HepG2 (cell line): ENCODE measurements at regions not wholly inside any gene's neighbourhood (a gene's known extent, or its start where the extent isn't known, plus 50 kb on each side); places are given as distances from the start of the nearest gene placed in this dataset.

Experiments
- ATAC-seq: fragments of 200-7000 bp; cut with Tn5 transposase; 3 replicates; pipeline ENCODE4 v1.9.1; 2020; ENCODE audit warnings: mild to moderate bottlenecking, moderate library complexity
- BruUV-seq: library from RNA; stranded (reverse); fragments of 400-500 nt; replicated peaks from 2 replicates; lab custom pipeline; 2021; lab: Mats Ljungman, UMichigan
- CTCF ChIA-PET: fragments of 300-600 bp; formaldehyde crosslinking; extraction: SDS; loops from one replicate; lab custom pipeline; 2021; ENCODE audit warnings: low total read pairs, inconsistent platforms, low intra/inter-chr PET ratio; lab: Yijun Ruan, JAX
- POLR2A ChIA-PET: fragments of 350-600 bp; sonication (Branson Sonifier 250); formaldehyde crosslinking; loops from one replicate; lab custom pipeline; 2020; ENCODE audit warnings: antibody characterized with exemption, inconsistent platforms; lab: Yijun Ruan, JAX
- DNase-seq: peaks from one replicate; pipeline ENCODE4 v3.0.0-alpha.2; 2015; ENCODE audit warnings: low spot score
- FAIRE-seq: peaks from 3 replicates; lab custom pipeline; 2011; peaks lifted over from hg19 to GRCh38; lab: Jason Lieb, UNC
- H2AFZ ChIP-seq: one replicate; pipeline ENCODE4 v1.6.1; 2011; ENCODE audit warnings: low read length, inconsistent platforms
- H3K27ac ChIP-seq: fragments of 300-600 bp; 3 replicates; pipeline ENCODE4 v1.8.0; 2011; ENCODE audit warnings: mixed run types, mild to moderate bottlenecking, mixed read lengths, low read length, inconsistent platforms; ENCODE audit not compliant: insufficient read depth; ENCODE audit errors: extremely low read length
- H3K27me3 ChIP-seq, 2 experiments: fragments of 200-600 bp in 1 of 2; 2 replicates in 1 of 2; 3 replicates in 1 of 2; pipeline versions ENCODE4 v1.6.0 to v1.8.0; 2011; ENCODE audit warnings: low read length in 2 of 2, mild to moderate bottlenecking in 2 of 2, moderate library complexity in 2 of 2, inconsistent platforms in 1 of 2; ENCODE audit not compliant: insufficient read depth in 2 of 2, control insufficient read depth in 1 of 2
- H3K36me3 ChIP-seq, 2 experiments: fragments of 200-600 bp in 1 of 2; replicated peaks in 1 of 2; 2 replicates in 1 of 2; 3 replicates in 1 of 2; pipeline versions ENCODE4 v1.5.1 to v1.8.0; 2011; ENCODE audit warnings: low read length in 2 of 2, inconsistent platforms in 1 of 2; ENCODE audit not compliant: insufficient read depth in 2 of 2, control insufficient read depth in 1 of 2
- H3K4me1 ChIP-seq: 2 replicates; pipeline ENCODE4 v1.5.1; 2012; ENCODE audit warnings: low read length, inconsistent platforms; ENCODE audit not compliant: insufficient read depth
- H3K4me2 ChIP-seq: 2 replicates; pipeline ENCODE4 v1.6.0; 2011; ENCODE audit warnings: low read depth, low read length, inconsistent platforms
- H3K4me3 ChIP-seq, 3 experiments: fragments of 200-600 bp in 1 of 3; sonication (generic), shearing (Covaris generic) in 1 of 3; replicated peaks in 1 of 3; 2 replicates each; pipeline ENCODE4 v1.5.1; 2011 to 2016; ENCODE audit warnings: low read length in 3 of 3, inconsistent platforms in 2 of 3, low read depth in 2 of 3, mild to moderate bottlenecking in 2 of 3, control low read depth in 1 of 3, mixed read lengths in 1 of 3; ENCODE audit not compliant: insufficient read depth in 1 of 3
- H3K79me2 ChIP-seq: one replicate; pipeline ENCODE4 v1.6.1; 2011; ENCODE audit warnings: low read length, inconsistent platforms; ENCODE audit not compliant: insufficient read depth
- H3K9ac ChIP-seq: 2 replicates; pipeline ENCODE4 v1.6.0; 2011; ENCODE audit warnings: mild to moderate bottlenecking, low read depth, low read length, inconsistent platforms; ENCODE audit not compliant: insufficient read depth
- H3K9me3 ChIP-seq: 2 replicates; pipeline ENCODE4 v1.5.1; 2012; ENCODE audit warnings: mild to moderate bottlenecking, low read length
- H4K20me1 ChIP-seq: 2 replicates; pipeline ENCODE4 v1.6.0; 2011; ENCODE audit warnings: inconsistent platforms, mild to moderate bottlenecking, low read length, moderate library complexity; ENCODE audit not compliant: insufficient read depth
- BRD4 ChIP-seq: sonication (generic); formaldehyde crosslinking; IDR thresholded peaks from 2 replicates; pipeline ENCODE4 v1.4.0; 2020; ENCODE audit warnings: missing genetic modification reagents
- DPF2 ChIP-seq: sonication (generic); formaldehyde crosslinking; IDR thresholded peaks from 2 replicates; pipeline ENCODE4 v1.4.0; 2020; ENCODE audit warnings: mild to moderate bottlenecking, low read depth, missing genetic modification reagents, borderline replicate concordance
- RBM39 ChIP-seq: fragments of 200-400 bp; formaldehyde crosslinking; IDR thresholded peaks from one replicate; pipeline ENCODE4 v1.6.1; 2018; ENCODE audit warnings: antibody characterized with exemption, mild to moderate bottlenecking, low read depth, low read length; ENCODE audit not compliant: poor library complexity, severe bottlenecking
- SAFB2 ChIP-seq: sonication (generic); formaldehyde crosslinking; IDR thresholded peaks from 2 replicates; pipeline ENCODE4 v1.5.1; 2020; ENCODE audit warnings: missing genetic modification reagents, low read depth, mild to moderate bottlenecking, borderline replicate concordance
- SMARCE1 ChIP-seq: fragments of 450-650 bp; IDR thresholded peaks from 2 replicates; pipeline ENCODE4 v1.6.1; 2017; ENCODE audit warnings: borderline replicate concordance
- ZFP1 ChIP-seq: IDR thresholded peaks from 2 replicates; pipeline ENCODE4 v1.6.1; 2016
- ZNF160 ChIP-seq: sonication (generic); formaldehyde crosslinking; IDR thresholded peaks from 2 replicates; pipeline ENCODE4 v1.8.0; 2022; ENCODE audit warnings: mild to moderate bottlenecking, inconsistent platforms, missing genetic modification reagents
- ZNF44 ChIP-seq: sonication (generic); formaldehyde crosslinking; IDR thresholded peaks from 2 replicates; pipeline ENCODE4 v1.5.1; 2020; ENCODE audit warnings: mild to moderate bottlenecking, missing genetic modification reagents
- ZZZ3 ChIP-seq: sonication (generic); formaldehyde crosslinking; IDR thresholded peaks from 2 replicates; pipeline ENCODE4 v1.4.0; 2020; ENCODE audit warnings: missing genetic modification reagents, mild to moderate bottlenecking, borderline replicate concordance
- WGBS: methylation state at CpG from one replicate; pipeline ENCODE4 v1.1.6; 2017; ENCODE audit warnings: low lambda C conversion rate; 5-methylcytosine and 5-hydroxymethylcytosine counted together
- in situ Hi-C: cut with HindIII; loops from 2 replicates; pipeline ENCODE4 v1.10.0; 2017; ENCODE audit warnings: low pct_unique_long_range_greater_than_20kb; ENCODE audit not compliant: extremely low pct_ligation_motif_present
- intact Hi-C: fragments of 100-400 bp; cut with micrococcal nuclease; formaldehyde crosslinking; loops from one replicate; pipeline ENCODE4 v1.10.0; 2022; ENCODE audit not compliant: unreplicated experiment
- TF ChIP-seq, protein P1 (sequence below): sonication (generic); formaldehyde crosslinking; IDR thresholded peaks from 2 replicates; pipeline ENCODE4 v1.4.0; 2020; ENCODE audit warnings: missing genetic modification reagents
- TF ChIP-seq, protein P2 (sequence below): sonication (generic); formaldehyde crosslinking; IDR thresholded peaks from 2 replicates; pipeline ENCODE4 v1.8.0; 2022; ENCODE audit warnings: missing genetic modification reagents, mild to moderate bottlenecking, moderate library complexity, borderline replicate concordance

DNA sequence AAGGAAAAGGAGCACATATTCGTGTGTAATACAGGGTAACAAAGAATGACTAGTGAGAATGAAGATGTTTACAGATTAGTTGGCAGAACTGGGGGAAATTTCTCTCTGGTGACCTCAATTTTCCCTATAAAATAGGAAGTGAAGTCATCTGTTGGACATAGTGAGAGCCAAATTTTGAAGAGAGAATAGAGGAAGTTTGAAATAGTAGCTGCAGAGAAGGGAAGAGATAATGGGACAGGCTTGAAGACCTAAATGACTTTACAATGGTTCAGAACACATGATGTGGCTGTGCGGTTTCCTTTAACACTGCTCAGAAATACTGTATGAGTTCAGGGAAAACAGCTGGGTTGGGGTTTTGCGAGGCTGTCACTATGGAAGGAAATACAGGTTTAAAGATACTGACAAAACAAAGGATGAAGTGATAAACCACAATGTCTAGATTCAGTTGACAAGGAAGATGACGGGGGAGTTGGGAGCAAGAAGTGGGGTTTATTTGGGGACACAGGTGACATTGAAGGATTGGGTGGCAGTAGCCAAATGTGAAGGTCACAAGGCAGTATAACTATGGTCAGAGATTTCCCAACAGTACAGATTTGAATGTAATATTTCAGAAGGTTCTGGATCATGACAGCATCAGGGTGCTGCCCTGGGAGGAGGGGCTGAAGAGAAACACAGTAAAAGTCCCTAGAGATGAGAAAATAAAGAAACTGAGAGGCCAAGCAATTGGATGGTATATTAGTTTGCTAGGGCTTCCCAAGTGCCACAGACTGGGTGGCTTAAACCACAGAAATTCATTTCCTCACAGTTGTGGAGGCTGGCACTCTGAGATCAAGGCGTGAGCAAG, 82.6 kb upstream of the TANK start:
- no peak for DNase-seq
- no peak overlapping the region for H3K27ac ChIP-seq
- H3K36me3 ChIP-seq, result no peaks in the 10 kb centered on the region
- WGBS, result 42% methylated on average over 5 of the region's 5 CpGs
- FAIRE-seq, result no peak
- no peak overlapping the region for H3K9ac ChIP-seq
- no peaks in the 10 kb centered on the region for H3K4me1 ChIP-seq
- no peak overlapping the region for H3K4me2 ChIP-seq
- no peaks in the 10 kb centered on the region; a peak in 1 of 5 replicates for H3K27me3 ChIP-seq
- H2AFZ ChIP-seq, result no peak overlapping the region
- H4K20me1 ChIP-seq, result no peaks in the 10 kb centered on the region
- BruUV-seq, result no TSS peak
- TF ChIP-seq DPF2 (no peak), ZNF44 (CRISPR knock-in tag) (no peak), ZZZ3 (CRISPR knock-in tag) (no peak), RBM39 (no peak), SMARCE1 (no peak), SAFB2 (CRISPR knock-in tag) (no peak), ZNF160 (no peak), BRD4 (CRISPR knock-in tag) (no peak), ZFP1 (CRISPR knock-in tag) (no peak)
- TF ChIP-seq, protein P1, sequence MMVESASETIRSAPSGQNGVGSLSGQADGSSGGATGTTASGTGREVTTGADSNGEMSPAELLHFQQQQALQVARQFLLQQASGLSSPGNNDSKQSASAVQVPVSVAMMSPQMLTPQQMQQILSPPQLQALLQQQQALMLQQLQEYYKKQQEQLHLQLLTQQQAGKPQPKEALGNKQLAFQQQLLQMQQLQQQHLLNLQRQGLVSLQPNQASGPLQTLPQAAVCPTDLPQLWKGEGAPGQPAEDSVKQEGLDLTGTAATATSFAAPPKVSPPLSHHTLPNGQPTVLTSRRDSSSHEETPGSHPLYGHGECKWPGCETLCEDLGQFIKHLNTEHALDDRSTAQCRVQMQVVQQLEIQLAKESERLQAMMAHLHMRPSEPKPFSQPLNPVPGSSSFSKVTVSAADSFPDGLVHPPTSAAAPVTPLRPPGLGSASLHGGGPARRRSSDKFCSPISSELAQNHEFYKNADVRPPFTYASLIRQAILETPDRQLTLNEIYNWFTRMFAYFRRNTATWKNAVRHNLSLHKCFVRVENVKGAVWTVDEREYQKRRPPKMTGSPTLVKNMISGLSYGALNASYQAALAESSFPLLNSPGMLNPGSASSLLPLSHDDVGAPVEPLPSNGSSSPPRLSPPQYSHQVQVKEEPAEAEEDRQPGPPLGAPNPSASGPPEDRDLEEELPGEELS (CRISPR knock-in tag), result no peak
- TF ChIP-seq, protein P2, sequence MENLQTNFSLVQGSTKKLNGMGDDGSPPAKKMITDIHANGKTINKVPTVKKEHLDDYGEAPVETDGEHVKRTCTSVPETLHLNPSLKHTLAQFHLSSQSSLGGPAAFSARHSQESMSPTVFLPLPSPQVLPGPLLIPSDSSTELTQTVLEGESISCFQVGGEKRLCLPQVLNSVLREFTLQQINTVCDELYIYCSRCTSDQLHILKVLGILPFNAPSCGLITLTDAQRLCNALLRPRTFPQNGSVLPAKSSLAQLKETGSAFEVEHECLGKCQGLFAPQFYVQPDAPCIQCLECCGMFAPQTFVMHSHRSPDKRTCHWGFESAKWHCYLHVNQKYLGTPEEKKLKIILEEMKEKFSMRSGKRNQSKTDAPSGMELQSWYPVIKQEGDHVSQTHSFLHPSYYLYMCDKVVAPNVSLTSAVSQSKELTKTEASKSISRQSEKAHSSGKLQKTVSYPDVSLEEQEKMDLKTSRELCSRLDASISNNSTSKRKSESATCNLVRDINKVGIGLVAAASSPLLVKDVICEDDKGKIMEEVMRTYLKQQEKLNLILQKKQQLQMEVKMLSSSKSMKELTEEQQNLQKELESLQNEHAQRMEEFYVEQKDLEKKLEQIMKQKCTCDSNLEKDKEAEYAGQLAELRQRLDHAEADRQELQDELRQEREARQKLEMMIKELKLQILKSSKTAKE (CRISPR knock-in tag), result no peak
- ChIA-PET POLR2A (no interaction called here), CTCF (no interaction called here)
- intact Hi-C loops (no loop called here), in situ Hi-C loops (no loop called here)
- H3K79me2 ChIP-seq, result no peaks in the 10 kb centered on the region
- ATAC-seq, result no peak
- no peak overlapping the region for H3K4me3 ChIP-seq
- no peaks in the 10 kb centered on the region for H3K9me3 ChIP-seq
